Thoracic aorta (tissue), 2 donors: ENCODE measurements at regions not wholly inside any gene's neighbourhood (a gene's known extent, or its start where the extent isn't known, plus 50 kb on each side); places are given as distances from the start of the nearest gene placed in this dataset.
"Not testable (repeated sequence)": the region's sequence is repeated elsewhere in the genome, so short reads cannot be mapped to it uniquely, and the experiment has no call there.

Source experiments
- ATAC-seq: fragments of 150-250 bp; one replicate; pipeline ENCODE4 v1.8.0; 2017; ENCODE audit warnings: low read depth; ENCODE audit not compliant: insufficient number of reproducible peaks, low FRiP score
- DNase-seq: peaks from one replicate; pipeline ENCODE4 v3.0.0-alpha.2; 2020; ENCODE audit warnings: low spot score
- H3K27ac ChIP-seq, 2 donors: fragments of 200-600 bp; sonication (generic); 1 replicate in 1 of 2; 2 replicates in 1 of 2; pipeline ENCODE4 v1.5.1; 2016; ENCODE audit warnings: mild to moderate bottlenecking in 2 of 2, moderate library complexity in 2 of 2
- H3K27me3 ChIP-seq: fragments of 200-600 bp; sonication (generic); replicated peaks from 2 replicates; pipeline ENCODE4 v1.6.0; 2016; ENCODE audit warnings: mild to moderate bottlenecking; ENCODE audit not compliant: insufficient read depth
- H3K36me3 ChIP-seq: fragments of 200-600 bp; sonication (generic); one replicate; pipeline ENCODE4 v1.5.1; 2016
- H3K4me1 ChIP-seq, 2 donors: fragments of 200-600 bp; sonication (generic); 1 replicate in 1 of 2; 2 replicates in 1 of 2; pipeline versions ENCODE4 v1.5.1 to v1.6.0; 2016; ENCODE audit warnings: low read depth in 2 of 2, mild to moderate bottlenecking in 1 of 2; ENCODE audit not compliant: control insufficient read depth in 1 of 2
- H3K4me3 ChIP-seq: fragments of 200-600 bp; sonication (generic); 2 replicates; pipeline ENCODE4 v1.5.1; 2016; ENCODE audit warnings: mild to moderate bottlenecking
- H3K9me3 ChIP-seq: fragments of 200-600 bp; sonication (generic); 2 replicates; pipeline ENCODE4 v1.5.1; 2016
- CTCF ChIP-seq: fragments of 200-600 bp; sonication (generic); IDR thresholded peaks from one replicate; pipeline ENCODE4 v1.5.1; 2019; ENCODE audit warnings: antibody characterized with exemption

GRCh38 chr11:97069160-97069559, 679.3 kb downstream of the JRKL start:
- no peaks in the 10 kb centered on the region for H3K4me1 ChIP-seq
- ATAC-seq (no peak), DNase-seq (no peak)
- no peaks in the 10 kb centered on the region for H3K36me3 ChIP-seq
- H3K9me3 ChIP-seq: peaks cover 20% of the 10 kb centered on the region
- no peak overlapping the region for H3K4me3 ChIP-seq
- H3K27ac ChIP-seq: no peak overlapping the region
- H3K27me3 ChIP-seq: no peaks in the 10 kb centered on the region
- TF ChIP-seq CTCF: no peak

- no peaks in the 10 kb centered on the region for H3K36me3 ChIP-seq
- H3K27ac ChIP-seq: no peak overlapping the region
- H3K9me3 ChIP-seq: peaks cover 23% of the 10 kb centered on the region
- H3K27me3 ChIP-seq: no peaks in the 10 kb centered on the region
- no peak for TF ChIP-seq CTCF
- no peak for DNase-seq
- no peaks in the 10 kb centered on the region for H3K4me1 ChIP-seq
- no peak for ATAC-seq
- H3K4me3 ChIP-seq: no peak overlapping the region
Observed at GRCh38 chr11:97072420-97072819, 682.6 kb downstream of the JRKL start.

- not testable (repeated sequence) for DNase-seq, H3K27ac ChIP-seq, H3K36me3 ChIP-seq, H3K27me3 ChIP-seq, H3K4me3 ChIP-seq, H3K4me1 ChIP-seq, ATAC-seq
- peaks cover 20% of the 10 kb centered on the region for H3K9me3 ChIP-seq
Observed at GRCh38 chr11:97076666-97077065, 686.9 kb downstream of the JRKL start.

- Histone ChIP-seq H3K27ac (no peak overlapping the region), H3K4me3 (no peak overlapping the region), H3K4me1 (no peaks in the 10 kb centered on the region), H3K9me3 (peaks cover 5% of the 10 kb centered on the region), H3K36me3 (no peaks in the 10 kb centered on the region), H3K27me3 (no peaks in the 10 kb centered on the region)
- no peak for TF ChIP-seq CTCF
- ATAC-seq: no peak
- DNase-seq: no peak
Observed at GRCh38 chr11:97078443-97078842, 688.6 kb downstream of the JRKL start.

GRCh38 chr11:97079244-97079643, 689.4 kb downstream of the JRKL start:
- no peaks in the 10 kb centered on the region for H3K27me3 ChIP-seq
- H3K27ac ChIP-seq: no peak overlapping the region
- peaks cover 2% of the 10 kb centered on the region for H3K9me3 ChIP-seq
- H3K4me3 ChIP-seq: no peak overlapping the region
- TF ChIP-seq CTCF: no peak
- ATAC-seq (no peak), DNase-seq (no peak)
- no peaks in the 10 kb centered on the region for H3K4me1 ChIP-seq
- no peaks in the 10 kb centered on the region for H3K36me3 ChIP-seq

- H3K36me3 ChIP-seq: no peaks in the 10 kb centered on the region
- ATAC-seq: no peak
- no peak overlapping the region for H3K27ac ChIP-seq
- DNase-seq: no peak
- TF ChIP-seq CTCF: no peak
- no peaks in the 10 kb centered on the region for H3K27me3 ChIP-seq
- no peak overlapping the region for H3K4me3 ChIP-seq
- no peaks in the 10 kb centered on the region for H3K4me1 ChIP-seq
- no peaks in the 10 kb centered on the region for H3K9me3 ChIP-seq
Observed at GRCh38 chr11:97087419-97087818, 697.6 kb downstream of the JRKL start.
